ENCODE measurements at regions not wholly inside any gene's neighbourhood (a gene's known extent, or its start where the extent isn't known, plus 50 kb on each side); places are given as distances from the start of the nearest gene placed in this dataset.

DNA sequence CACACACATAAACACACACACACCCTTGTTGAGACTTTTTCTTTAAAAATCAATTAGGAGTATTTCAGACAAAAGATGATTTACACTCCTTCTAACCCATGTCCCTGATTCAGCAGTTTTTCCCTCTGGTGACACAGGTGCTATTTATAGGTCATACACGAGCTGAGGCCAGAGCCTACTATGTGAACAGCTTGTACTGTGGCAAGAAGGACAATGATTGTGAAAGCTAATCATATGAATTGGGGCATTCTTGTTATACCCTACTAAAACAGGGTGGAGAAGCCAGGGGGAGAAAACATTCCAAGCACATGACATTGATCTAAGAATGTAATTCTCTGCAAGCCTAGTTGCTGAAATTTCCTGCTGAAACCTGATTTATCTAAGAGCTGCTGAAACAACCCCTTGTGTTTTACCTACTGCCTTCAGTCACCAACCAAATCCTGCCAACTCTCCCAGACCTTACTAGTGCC is 60.3 kb downstream of the XCL1 start:
- TF ChIP-seq, protein P1, sequence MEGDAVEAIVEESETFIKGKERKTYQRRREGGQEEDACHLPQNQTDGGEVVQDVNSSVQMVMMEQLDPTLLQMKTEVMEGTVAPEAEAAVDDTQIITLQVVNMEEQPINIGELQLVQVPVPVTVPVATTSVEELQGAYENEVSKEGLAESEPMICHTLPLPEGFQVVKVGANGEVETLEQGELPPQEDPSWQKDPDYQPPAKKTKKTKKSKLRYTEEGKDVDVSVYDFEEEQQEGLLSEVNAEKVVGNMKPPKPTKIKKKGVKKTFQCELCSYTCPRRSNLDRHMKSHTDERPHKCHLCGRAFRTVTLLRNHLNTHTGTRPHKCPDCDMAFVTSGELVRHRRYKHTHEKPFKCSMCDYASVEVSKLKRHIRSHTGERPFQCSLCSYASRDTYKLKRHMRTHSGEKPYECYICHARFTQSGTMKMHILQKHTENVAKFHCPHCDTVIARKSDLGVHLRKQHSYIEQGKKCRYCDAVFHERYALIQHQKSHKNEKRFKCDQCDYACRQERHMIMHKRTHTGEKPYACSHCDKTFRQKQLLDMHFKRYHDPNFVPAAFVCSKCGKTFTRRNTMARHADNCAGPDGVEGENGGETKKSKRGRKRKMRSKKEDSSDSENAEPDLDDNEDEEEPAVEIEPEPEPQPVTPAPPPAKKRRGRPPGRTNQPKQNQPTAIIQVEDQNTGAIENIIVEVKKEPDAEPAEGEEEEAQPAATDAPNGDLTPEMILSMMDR (IDR thresholded peaks at IDR 0.05; ENCODE audit: low read length): no peak
- no peak for TF ChIP-seq EZH2 (optimal IDR thresholded peaks at IDR 0.05; ENCODE audit: low read depth, low read length)
